B cell (primary cell): ENCODE measurements at regions not wholly inside any gene's neighbourhood (a gene's known extent, or its start where the extent isn't known, plus 50 kb on each side); places are given as distances from the start of the nearest gene placed in this dataset.

Experiments used
- ATAC-seq: fragments of 200-7000 bp; cut with Tn5 transposase; one replicate; pipeline ENCODE4 v1.10.0; 2021; ENCODE audit warnings: low read depth, mild to moderate bottlenecking, moderate number of reproducible peaks, moderate library complexity
- CTCF ChIA-PET: fragments of 350-600 bp; sonication (Branson Sonifier 250); formaldehyde crosslinking; loops from one replicate; lab custom pipeline; 2021; ENCODE audit warnings: antibody characterized with exemption, inconsistent platforms; lab: Charles Lee
- POLR2A ChIA-PET: fragments of 350-600 bp; sonication (Branson Sonifier 250); formaldehyde crosslinking; loops from one replicate; lab custom pipeline; 2021; ENCODE audit warnings: antibody characterized with exemption; lab: Charles Lee
- DNase-seq: peaks from one replicate; pipeline ENCODE4 v3.0.0; 2013
- H2AFZ ChIP-seq: 2 replicates; pipeline ENCODE4 v1.6.1; 2012; ENCODE audit warnings: mild to moderate bottlenecking, low read depth, low read length; ENCODE audit not compliant: insufficient read depth, poor library complexity, severe bottlenecking
- H3K27ac ChIP-seq, 2 donors: 1 replicate in 1 of 2; 2 replicates in 1 of 2; pipeline ENCODE4 v1.5.1; 2012 to 2013; ENCODE audit warnings: low read length in 2 of 2, mild to moderate bottlenecking in 2 of 2, moderate library complexity in 1 of 2
- H3K27me3 ChIP-seq, 4 experiments: fragments of 200-600 bp in 1 of 4; sonication (generic) in 1 of 4; replicated peaks in 1 of 4; 1 replicate in 2 of 4; 2 replicates in 2 of 4; pipeline versions ENCODE4 v1.6.1 to v1.7.0; 2013 to 2016; ENCODE audit warnings: low read length in 3 of 4, mild to moderate bottlenecking in 2 of 4, mixed read lengths in 1 of 4, moderate library complexity in 1 of 4; ENCODE audit not compliant: insufficient read depth in 4 of 4, control insufficient read depth in 3 of 4; ENCODE audit errors: control extremely low read depth in 1 of 4
- H3K36me3 ChIP-seq, 2 experiments: replicated peaks in 1 of 2; 1 replicate in 1 of 2; 2 replicates in 1 of 2; pipeline versions ENCODE4 v1.6.1 to v1.7.1; 2013; ENCODE audit warnings: low read length in 1 of 2; ENCODE audit not compliant: insufficient read depth in 2 of 2, control insufficient read depth in 1 of 2; ENCODE audit errors: control extremely low read depth in 1 of 2, extremely low read depth in 1 of 2
- H3K4me1 ChIP-seq, 2 donors: fragments of 200-600 bp in 1 of 2; sonication (generic) in 1 of 2; 1 replicate in 1 of 2; 2 replicates in 1 of 2; pipeline versions ENCODE4 v1.5.1 to v1.6.1; 2013 to 2017; ENCODE audit warnings: low read length in 2 of 2; ENCODE audit not compliant: control insufficient read depth in 2 of 2, insufficient read depth in 2 of 2
- H3K4me2 ChIP-seq: replicated peaks from 2 replicates; pipeline ENCODE3; 2012; ENCODE audit warnings: mild to moderate bottlenecking, low read depth, low read length; ENCODE audit not compliant: poor library complexity, severe bottlenecking
- H3K4me3 ChIP-seq, 5 experiments: fragments of 200-600 bp in 1 of 5; sonication (generic) in 1 of 5; 1 replicate in 3 of 5; 2 replicates in 2 of 5; pipeline versions ENCODE4 v1.5.1 to v1.7.0; 2011 to 2016; ENCODE audit warnings: low read length in 4 of 5, mild to moderate bottlenecking in 4 of 5, low read depth in 2 of 5, control low read depth in 1 of 5, moderate library complexity in 1 of 5; ENCODE audit not compliant: insufficient read depth in 1 of 5; ENCODE audit errors: control extremely low read depth in 1 of 5, extremely low read depth in 1 of 5
- H3K79me2 ChIP-seq: fragments of 200-600 bp; sonication (generic); one replicate; pipeline ENCODE4 v1.6.0; 2016; ENCODE audit warnings: low read length; ENCODE audit not compliant: control insufficient read depth, insufficient read depth
- H3K9ac ChIP-seq: fragments of 200-600 bp; sonication (generic); 2 replicates; pipeline ENCODE4 v1.6.1; 2017; ENCODE audit warnings: mild to moderate bottlenecking, low read length, moderate library complexity
- H3K9me3 ChIP-seq, 3 donors: one replicate each; pipeline versions ENCODE4 v1.6.1 to v1.7.1; 2013; ENCODE audit warnings: low read length in 2 of 3; ENCODE audit not compliant: control insufficient read depth in 2 of 3, insufficient read depth in 1 of 3; ENCODE audit errors: control extremely low read depth in 1 of 3
- H4K20me1 ChIP-seq: 2 replicates; pipeline ENCODE4 v1.6.0; 2012; ENCODE audit warnings: mild to moderate bottlenecking, low read length; ENCODE audit not compliant: insufficient read depth, control insufficient read depth, poor library complexity, severe bottlenecking
- H3K27ac Mint-ChIP-seq: one replicate; pipeline ENCODE4 v1.8.0; 2021; ENCODE audit warnings: mixed read lengths
- H3K27me3 Mint-ChIP-seq: one replicate; pipeline ENCODE4 v1.8.0; 2021; ENCODE audit warnings: mixed read lengths
- H3K4me1 Mint-ChIP-seq: one replicate; pipeline ENCODE4 v1.8.0; 2021; ENCODE audit warnings: mixed read lengths
- H3K4me3 Mint-ChIP-seq: one replicate; pipeline ENCODE4 v1.8.0; 2021; ENCODE audit warnings: mixed read lengths
- H3K9me3 Mint-ChIP-seq: one replicate; pipeline ENCODE4 v1.8.0; 2022; ENCODE audit warnings: mixed read lengths; ENCODE audit not compliant: insufficient read depth
- EZH2 ChIP-seq: IDR thresholded peaks from 2 replicates; pipeline ENCODE4 v1.6.1; 2012; ENCODE audit warnings: borderline replicate concordance, low read depth, mild to moderate bottlenecking, moderate library complexity, low read length; ENCODE audit not compliant: insufficient read depth, poor library complexity, severe bottlenecking
- WGBS: methylation state at CpG from one replicate; pipeline ENCODE4 v1.1.5; 2013; ENCODE audit warnings: missing lambda C conversion rate; ENCODE audit not compliant: insufficient coverage; 5-methylcytosine and 5-hydroxymethylcytosine counted together
- intact Hi-C: fragments of 100-400 bp; cut with micrococcal nuclease; formaldehyde crosslinking; loops from one replicate; pipeline ENCODE4 v1.10.0; 2022
- TF ChIP-seq, protein P1 (sequence below): fragments of 200-600 bp; IDR thresholded peaks from one replicate; pipeline ENCODE4 v1.8.0; 2022; ENCODE audit warnings: antibody characterized with exemption, mild to moderate bottlenecking

DNA sequence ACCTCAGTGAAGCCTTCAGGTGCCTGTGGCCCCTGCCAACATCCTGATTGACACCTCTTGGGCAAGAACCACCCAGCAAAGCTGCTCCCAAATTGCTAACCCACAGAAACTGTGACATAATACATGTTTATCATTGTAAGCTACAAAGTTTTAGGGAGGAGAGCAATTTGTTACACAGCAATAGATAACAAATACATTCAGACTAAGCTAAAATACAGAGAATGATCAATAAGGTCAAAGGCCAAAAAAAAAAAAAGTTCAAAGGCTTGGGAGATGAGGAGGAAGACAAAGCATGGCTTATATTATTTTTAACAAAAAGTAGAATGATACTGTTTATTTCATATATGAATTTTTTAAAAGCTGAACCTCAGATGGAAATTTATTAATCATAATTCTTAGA, 105.9 kb downstream of the ID4 start:
- no peaks in the 10 kb centered on the region for H3K4me1 Mint-ChIP-seq
- H3K9me3 Mint-ChIP-seq: no peaks in the 10 kb centered on the region
- ChIA-PET CTCF (no interaction called here), POLR2A (no interaction called here)
- H4K20me1 ChIP-seq: no peaks in the 10 kb centered on the region
- no peak overlapping the region for H3K4me3 ChIP-seq
- no peak overlapping the region for H3K9ac ChIP-seq
- TF ChIP-seq EZH2: no peak
- TF ChIP-seq, protein P1, sequence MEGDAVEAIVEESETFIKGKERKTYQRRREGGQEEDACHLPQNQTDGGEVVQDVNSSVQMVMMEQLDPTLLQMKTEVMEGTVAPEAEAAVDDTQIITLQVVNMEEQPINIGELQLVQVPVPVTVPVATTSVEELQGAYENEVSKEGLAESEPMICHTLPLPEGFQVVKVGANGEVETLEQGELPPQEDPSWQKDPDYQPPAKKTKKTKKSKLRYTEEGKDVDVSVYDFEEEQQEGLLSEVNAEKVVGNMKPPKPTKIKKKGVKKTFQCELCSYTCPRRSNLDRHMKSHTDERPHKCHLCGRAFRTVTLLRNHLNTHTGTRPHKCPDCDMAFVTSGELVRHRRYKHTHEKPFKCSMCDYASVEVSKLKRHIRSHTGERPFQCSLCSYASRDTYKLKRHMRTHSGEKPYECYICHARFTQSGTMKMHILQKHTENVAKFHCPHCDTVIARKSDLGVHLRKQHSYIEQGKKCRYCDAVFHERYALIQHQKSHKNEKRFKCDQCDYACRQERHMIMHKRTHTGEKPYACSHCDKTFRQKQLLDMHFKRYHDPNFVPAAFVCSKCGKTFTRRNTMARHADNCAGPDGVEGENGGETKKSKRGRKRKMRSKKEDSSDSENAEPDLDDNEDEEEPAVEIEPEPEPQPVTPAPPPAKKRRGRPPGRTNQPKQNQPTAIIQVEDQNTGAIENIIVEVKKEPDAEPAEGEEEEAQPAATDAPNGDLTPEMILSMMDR: no peak
- no peaks in the 10 kb centered on the region for H3K79me2 ChIP-seq
- no peaks in the 10 kb centered on the region for H3K27me3 Mint-ChIP-seq
- intact Hi-C loops: no loop called here
- no peak overlapping the region for H2AFZ ChIP-seq
- no peak overlapping the region for H3K4me3 Mint-ChIP-seq
- H3K4me1 ChIP-seq: no peaks in the 10 kb centered on the region
- no peak for ATAC-seq
- no peak overlapping the region for H3K27ac ChIP-seq
- no peak overlapping the region for H3K4me2 ChIP-seq
- H3K27ac Mint-ChIP-seq: no peak overlapping the region
- no peaks in the 10 kb centered on the region for H3K27me3 ChIP-seq
- H3K9me3 ChIP-seq: peaks cover 0 to 8% (median 0%) of the 10 kb centered on the region in 3 donors
- DNase-seq: no peak
- H3K36me3 ChIP-seq: no peaks in the 10 kb centered on the region

DNA sequence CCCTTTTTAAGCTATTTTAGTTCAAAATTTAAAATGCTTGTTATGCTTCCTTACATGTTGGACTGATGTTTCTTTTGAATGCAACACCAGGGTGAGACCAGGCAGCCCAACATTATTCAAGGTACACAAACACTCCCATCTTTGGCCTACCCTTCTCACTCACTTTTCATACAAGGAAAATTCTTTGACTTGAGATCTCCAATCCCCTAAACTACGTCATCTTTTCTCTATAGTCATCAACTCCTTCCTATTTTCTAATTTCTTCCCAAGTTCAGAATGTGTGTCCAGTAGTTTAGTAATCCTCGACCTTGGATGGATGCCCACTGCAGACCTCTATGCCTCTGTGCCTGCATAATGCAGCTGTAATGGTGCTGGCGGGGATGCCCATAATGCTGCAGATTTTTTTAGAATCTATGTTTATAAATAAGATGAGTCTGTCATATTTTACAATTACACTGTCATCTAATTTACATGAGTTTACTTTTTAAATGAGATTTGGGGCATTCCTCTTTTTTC, 108.7 kb downstream of the ID4 start:
- WGBS: 100% methylated on average over 1 of the region's 3 CpGs
- Mint-ChIP-seq H3K4me3 (no peak overlapping the region), H3K27ac (no peak overlapping the region), H3K4me1 (no peaks in the 10 kb centered on the region), H3K27me3 (no peaks in the 10 kb centered on the region), H3K9me3 (peaks cover 5% of the 10 kb centered on the region)
- intact Hi-C loops: no loop called here
- no peaks in the 10 kb centered on the region for H3K79me2 ChIP-seq
- no peaks in the 10 kb centered on the region for H3K27me3 ChIP-seq
- ChIA-PET CTCF (no interaction called here), POLR2A (no interaction called here)
- no peak overlapping the region for H3K4me3 ChIP-seq
- no peak for DNase-seq
- TF ChIP-seq, protein P1: no peak
- TF ChIP-seq EZH2: no peak
- no peaks in the 10 kb centered on the region for H3K36me3 ChIP-seq
- H3K9me3 ChIP-seq: peaks cover 0 to 8% (median 0%) of the 10 kb centered on the region in 3 donors
- H3K9ac ChIP-seq: no peak overlapping the region
- no peak overlapping the region for H3K4me2 ChIP-seq
- H3K4me1 ChIP-seq: no peaks in the 10 kb centered on the region
- no peak overlapping the region for H2AFZ ChIP-seq
- H4K20me1 ChIP-seq: no peaks in the 10 kb centered on the region
- no peak for ATAC-seq
- no peak overlapping the region for H3K27ac ChIP-seq
